GM18502 (cell line): ENCODE measurements at regions not wholly inside any gene's neighbourhood (a gene's known extent, or its start where the extent isn't known, plus 50 kb on each side); places are given as distances from the start of the nearest gene placed in this dataset.

Experiments
- ATAC-seq: cut with Tn5 transposase; IDR thresholded peaks from one replicate; pipeline ENCODE4 v1.9.1; 2021; ENCODE audit warnings: mild to moderate bottlenecking; ENCODE audit not compliant: unreplicated experiment, poor library complexity

GRCh38 chr6:79864421-79864820 is 82.9 kb downstream of the ELOVL4 start:
- ATAC-seq, result no peak

DNA sequence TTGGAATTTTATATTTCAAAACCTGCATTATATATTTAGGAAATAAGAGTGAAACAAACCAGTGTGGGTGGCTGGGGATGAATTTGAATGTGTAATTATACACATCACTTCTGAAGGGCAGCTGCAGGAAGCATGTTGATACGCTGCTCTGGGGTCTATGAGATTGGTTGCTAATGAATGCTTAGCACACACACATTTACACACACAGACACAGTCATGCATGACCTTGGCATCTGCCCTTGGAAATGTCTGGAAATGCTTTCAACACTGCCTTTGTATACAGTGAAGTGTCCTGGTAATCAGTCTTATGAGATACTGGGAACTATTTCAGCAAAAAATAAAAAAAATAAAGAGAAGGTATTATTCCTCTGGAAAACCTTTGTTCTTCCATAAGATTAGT is 83.4 kb downstream of the ELOVL4 start:
- ATAC-seq, result no peak

GRCh38 chr6:79863566-79863965 is 83.8 kb downstream of the ELOVL4 start:
- ATAC-seq, result no peak

GRCh38 chr6:79862711-79863110 is 84.6 kb downstream of the ELOVL4 start:
- ATAC-seq, result no peak

DNA sequence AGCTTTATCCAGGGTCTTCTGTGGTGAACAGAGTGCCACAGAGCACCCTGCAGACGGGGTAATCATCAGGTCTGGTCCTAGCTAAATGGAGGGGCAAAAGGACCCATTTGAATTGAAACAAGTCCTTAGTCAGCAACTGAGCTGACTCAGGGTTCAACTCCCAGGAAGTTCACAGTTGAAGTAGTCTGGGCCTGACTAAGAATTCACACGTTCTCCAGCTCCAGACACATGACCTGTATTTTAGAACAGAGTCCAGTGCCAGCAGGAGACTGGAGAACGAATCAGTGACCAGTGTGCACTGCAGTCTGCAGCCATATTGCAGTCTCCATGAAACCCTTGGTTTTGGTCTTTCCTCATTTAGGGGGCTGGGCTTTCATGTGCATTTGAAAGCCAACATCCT is 85.2 kb downstream of the ELOVL4 start:
- no peak for ATAC-seq

- no peak for ATAC-seq
Observed at GRCh38 chr6:79861023-79861422, 86.3 kb downstream of the ELOVL4 start.

GRCh38 chr6:79847426-79847825 is 99.9 kb downstream of the ELOVL4 start:
- no peak for ATAC-seq

GRCh38 chr6:79842376-79843040 is 104.8 kb downstream of the ELOVL4 start:
- ATAC-seq, result peak; percentile 56

DNA sequence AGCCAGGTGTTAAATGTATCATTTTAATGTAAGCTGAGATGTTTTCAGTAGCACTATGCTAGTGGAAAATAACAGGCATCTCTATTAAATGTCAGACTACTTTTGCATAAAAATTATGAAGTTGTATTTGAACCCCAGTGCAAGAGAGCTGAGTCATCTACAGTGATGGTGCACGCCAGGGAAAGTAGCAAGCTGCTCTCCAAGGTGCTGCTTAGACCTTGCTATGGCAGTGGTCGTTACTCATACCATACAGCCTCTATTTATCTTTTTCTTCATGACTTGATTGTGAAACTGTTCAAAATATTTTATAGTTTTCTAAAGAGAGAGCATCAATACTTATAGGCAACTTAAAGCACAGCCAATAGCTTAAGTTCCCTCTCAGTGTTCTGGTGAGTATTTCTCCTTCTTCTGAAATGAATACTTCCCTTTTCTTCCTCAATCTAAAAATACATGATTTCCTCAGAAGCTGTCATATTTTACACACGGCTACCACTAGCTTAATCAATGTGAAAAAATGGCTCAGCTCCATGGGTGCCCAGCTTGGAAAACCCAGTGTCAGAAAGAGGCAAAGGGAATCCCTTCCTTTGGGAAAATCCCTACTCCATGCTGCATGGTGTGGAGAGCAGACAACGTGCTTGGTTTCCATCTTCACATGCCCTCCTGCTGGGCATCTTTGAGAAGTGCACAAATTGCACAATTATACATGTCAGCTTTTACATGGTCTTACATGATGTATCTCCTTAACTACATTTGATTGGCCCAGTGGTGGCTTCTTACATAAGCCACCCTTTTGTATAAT is 105.6 kb downstream of the ELOVL4 start:
- peak; percentile 50 for ATAC-seq

DNA sequence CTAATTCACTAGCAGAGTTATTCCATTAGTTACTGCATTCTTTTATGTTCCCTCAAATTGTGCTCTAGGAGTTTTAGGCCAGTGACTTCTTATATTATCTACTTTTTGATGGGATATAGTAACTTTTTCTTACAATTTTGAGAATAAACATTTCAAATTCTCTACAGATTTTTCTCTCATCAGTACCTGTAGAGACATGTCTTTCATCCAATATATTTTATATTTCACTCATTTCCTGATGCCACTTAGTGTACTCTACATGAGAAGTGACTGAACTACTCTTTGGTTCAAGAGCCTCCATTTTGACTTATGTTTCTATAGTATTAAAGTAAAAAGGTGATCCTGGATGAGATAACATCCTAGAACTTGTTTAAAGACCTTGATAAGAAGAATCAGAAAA is 108.5 kb downstream of the ELOVL4 start:
- ATAC-seq, result no peak

DNA sequence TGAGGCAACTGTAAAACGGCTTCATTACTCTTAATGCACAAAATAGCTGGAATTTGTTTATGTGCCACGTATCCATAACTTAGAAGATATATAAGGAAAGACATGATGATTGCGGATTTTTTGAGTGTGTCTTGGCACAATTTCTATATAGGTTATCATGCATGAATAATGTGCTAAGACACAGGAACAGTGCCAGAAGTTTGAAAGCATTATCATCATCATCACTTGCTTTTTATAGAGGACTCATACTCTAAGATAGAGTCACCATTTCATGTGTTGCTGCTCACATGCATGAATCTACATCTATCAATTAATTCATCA is 113.4 kb downstream of the ELOVL4 start:
- ATAC-seq, result no peak

GRCh38 chr6:79833264-79833963 is 113.9 kb downstream of the ELOVL4 start:
- no peak for ATAC-seq

DNA sequence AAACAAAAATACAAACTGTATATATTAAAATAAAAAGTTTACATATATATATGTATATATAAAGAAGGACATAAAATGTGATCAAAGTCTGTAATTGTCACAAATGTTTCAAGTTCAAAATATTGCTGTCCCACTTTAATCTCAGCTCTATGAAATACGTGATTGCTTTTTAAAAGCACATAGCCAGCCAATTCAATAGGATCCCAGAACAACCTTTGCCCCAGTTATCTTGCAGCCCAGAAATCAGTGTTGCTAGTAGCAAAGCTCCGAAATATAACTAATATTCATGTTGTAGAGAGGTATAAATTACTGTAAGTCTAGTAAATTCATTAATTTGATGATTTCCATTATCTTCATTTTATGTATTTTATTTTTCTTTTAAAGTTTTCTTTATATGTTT is 114.6 kb downstream of the ELOVL4 start:
- no peak for ATAC-seq

DNA sequence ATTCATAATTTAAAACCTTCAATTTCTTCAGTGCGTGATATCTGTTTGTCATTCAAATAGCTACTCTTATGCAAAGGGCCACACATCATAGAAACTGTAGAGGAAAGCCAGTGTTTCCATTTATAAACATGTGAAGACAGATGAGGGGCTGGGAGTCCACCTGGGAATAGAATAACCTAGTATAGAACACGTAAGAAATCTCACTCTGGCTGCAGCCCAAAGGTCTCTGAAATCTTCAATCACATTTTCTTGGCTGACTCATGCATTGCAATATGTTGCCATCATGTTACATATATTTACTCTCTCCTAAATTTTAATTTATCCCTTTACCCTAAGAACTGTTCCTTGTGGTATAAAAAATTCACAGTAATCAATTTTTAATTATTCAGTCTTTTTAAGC is 123.2 kb downstream of the ELOVL4 start:
- ATAC-seq, result no peak

DNA sequence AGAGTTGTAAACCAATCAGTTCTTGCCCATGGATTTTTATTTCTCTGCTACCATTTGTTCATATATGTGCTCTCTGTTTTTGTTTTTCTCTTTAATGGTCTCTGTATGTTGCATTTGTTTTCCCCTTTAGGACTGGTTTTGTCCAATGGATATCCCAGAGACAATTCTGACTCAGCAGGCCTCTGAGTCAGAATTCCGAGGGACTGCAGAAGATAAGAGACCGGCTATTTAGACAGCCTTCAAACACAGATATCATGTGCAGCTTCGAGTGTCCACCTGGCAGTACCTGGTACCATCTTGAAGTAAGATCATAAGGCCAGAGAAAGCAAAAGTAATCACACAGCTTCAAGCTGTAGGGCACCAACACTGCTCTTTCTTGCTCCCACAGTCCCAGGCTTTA is 125.5 kb downstream of the ELOVL4 start:
- ATAC-seq, result no peak

GRCh38 chr6:79818471-79818870 is 128.9 kb downstream of the ELOVL4 start:
- no peak for ATAC-seq

- ATAC-seq, result no peak
Observed at GRCh38 chr6:79814940-79815339, 132.4 kb downstream of the ELOVL4 start.

DNA sequence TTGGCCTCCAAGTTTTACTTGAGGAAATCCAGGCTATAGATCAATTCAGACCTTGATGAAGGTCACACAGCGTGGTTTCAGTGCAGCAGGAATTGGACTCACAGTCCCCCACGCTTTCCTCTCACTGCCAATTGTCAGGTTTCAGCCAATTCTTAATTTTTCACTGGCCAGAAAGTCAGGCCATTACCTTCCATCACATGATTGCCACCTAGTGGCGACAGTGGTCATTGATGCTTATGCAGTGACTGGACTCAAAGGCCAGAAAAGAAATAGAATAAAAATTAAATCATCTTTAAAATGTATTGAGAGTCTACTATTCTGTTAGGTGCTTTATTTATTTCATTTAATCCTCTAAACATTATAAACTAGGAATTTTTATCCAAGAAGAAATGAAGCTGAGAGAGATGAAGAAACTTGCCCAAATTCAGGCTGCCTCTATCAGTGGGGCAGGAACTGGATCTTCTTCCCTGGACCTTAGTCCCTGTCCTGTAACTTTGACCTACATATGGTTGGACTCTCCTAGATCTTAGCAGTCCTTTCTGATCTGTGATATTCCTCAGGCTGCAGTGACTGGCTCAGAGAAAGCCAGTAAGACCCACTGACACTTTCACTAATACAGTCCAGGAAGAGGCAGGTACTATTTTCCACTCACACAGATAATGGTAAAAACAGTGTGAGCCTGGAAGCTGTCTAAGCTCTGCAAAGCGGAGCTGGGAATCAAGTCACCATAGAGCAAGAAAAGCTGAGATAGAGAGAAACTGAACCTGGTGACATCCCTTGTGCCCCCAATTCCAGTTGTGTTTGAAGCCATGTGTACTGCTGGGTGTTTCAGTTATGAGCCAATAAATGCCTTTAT is 133.3 kb downstream of the ELOVL4 start:
- ATAC-seq, result peak; percentile 93

DNA sequence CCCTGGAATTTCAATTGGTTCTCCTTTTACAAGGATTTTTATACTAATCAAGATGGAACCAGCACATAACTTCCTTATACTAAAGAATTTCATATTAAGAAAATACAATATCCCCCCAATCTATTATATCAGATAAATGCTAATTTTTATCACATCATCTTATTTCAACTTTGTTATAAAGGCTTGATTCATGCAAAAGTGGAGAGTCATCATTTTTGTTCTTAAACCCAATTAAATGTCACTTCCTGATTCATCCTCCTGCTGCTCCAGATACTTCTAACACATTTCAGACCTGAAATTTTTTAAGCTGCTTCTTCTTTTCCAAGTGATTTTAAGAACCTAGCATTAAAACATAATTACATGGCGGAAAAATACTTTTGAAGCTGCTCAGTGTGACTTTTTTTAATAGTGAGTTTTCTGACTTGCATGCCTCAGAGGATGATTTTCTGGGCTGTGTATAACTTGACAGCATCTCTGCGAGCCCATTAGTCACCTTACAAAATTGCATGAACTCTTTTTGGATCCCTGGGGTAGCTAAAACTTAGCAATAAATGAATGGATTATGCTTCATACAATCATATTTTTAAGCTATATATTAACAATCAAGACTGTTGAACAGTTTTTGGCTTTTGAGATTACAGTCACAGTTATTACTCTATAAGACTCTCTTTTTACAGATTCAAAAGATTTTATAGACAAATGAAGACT is 134.1 kb downstream of the ELOVL4 start:
- ATAC-seq, result peak; percentile 10

DNA sequence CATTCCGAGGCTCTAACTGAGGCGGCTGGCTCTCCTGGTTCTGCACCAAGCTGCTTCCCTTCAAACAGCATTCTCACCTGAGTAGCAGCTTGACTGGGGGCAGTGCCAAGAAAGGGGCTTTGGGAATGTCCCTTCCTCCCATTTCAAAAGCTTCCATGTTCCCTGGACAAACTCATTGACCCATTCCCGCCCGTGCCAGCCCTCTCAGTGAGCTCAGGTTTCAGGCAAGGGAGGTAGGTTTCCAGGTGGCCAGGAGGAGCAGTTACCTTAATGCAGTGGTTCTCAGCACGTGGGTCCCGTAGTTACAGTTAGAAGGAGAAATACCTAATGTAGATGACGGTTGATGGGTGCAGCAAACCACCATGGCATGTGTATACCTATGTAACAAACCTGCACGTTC is 135.2 kb downstream of the ELOVL4 start:
- no peak for ATAC-seq
